Right cardiac atrium (tissue), 5 donors: ENCODE measurements at regions not wholly inside any gene's neighbourhood (a gene's known extent, or its start where the extent isn't known, plus 50 kb on each side); places are given as distances from the start of the nearest gene placed in this dataset.

Experiments
- ATAC-seq, 2 donors: fragments of 200-7000 bp; cut with Tn5 transposase; one replicate each; pipeline versions ENCODE4 v1.8.0 to v1.9.1; 2020; ENCODE audit warnings: moderate library complexity in 2 of 2, mild to moderate bottlenecking in 1 of 2
- DNase-seq, 3 donors: peaks; one replicate each; pipeline ENCODE4 v3.0.0-alpha.2; 2020
- H3K27ac ChIP-seq: one replicate; pipeline ENCODE4 v1.5.1; 2013; ENCODE audit warnings: mild to moderate bottlenecking, low read length, control low read depth, moderate library complexity
- H3K27me3 ChIP-seq: one replicate; pipeline ENCODE4 v1.6.1; 2013; ENCODE audit not compliant: control insufficient read depth, insufficient read depth
- H3K4me1 ChIP-seq: one replicate; pipeline ENCODE4 v1.6.1; 2013; ENCODE audit warnings: low read length; ENCODE audit not compliant: control insufficient read depth, insufficient read depth
- H3K4me3 ChIP-seq: one replicate; pipeline ENCODE4 v1.5.1; 2013; ENCODE audit warnings: low read length, control low read depth
- H3K9me3 ChIP-seq: one replicate; pipeline ENCODE4 v1.6.1; 2013; ENCODE audit warnings: low read length; ENCODE audit not compliant: control insufficient read depth
- WGBS: extraction: QIAGEN DNeasy Blood & Tissue Kit; methylation state at CpG from one replicate; pipeline ENCODE4 v1.1.7; 2013; 5-methylcytosine and 5-hydroxymethylcytosine counted together
- intact Hi-C, 4 donors: fragments of 100-400 bp; cut with DNase I; formaldehyde crosslinking; loops; one replicate each; pipeline versions ENCODE4 v1.11.0 to v1.14.0; 2022 to 2023
- donor health status: healthy with polysubstance abuse.
- donor health status: DM: no; HTN: yes; CAD: no.
- donor health status: DM: no; HTN: no; CAD: no.
- donor health status: DM: no; HTN: yes; CAD: no; lungs with severe emphysema.
- donor health status: DM: yes; HTN: yes; CAD: no.

- Histone ChIP-seq H3K27ac (no peak overlapping the region), H3K4me1 (peaks cover 3% of the 10 kb centered on the region), H3K27me3 (no peaks in the 10 kb centered on the region), H3K9me3 (no peaks in the 10 kb centered on the region), H3K4me3 (no peak overlapping the region)
- WGBS: 61% methylated on average over 3 of the region's 3 CpGs
- intact Hi-C loops: no loop called here
- DNase-seq (no peak), ATAC-seq (no peak)
Observed at GRCh38 chr7:46745707-46746090, 824.6 kb upstream of the IGFBP3 start.

- Histone ChIP-seq H3K4me1 (peaks cover 3% of the 10 kb centered on the region), H3K27ac (no peak overlapping the region), H3K4me3 (no peak overlapping the region), H3K9me3 (no peaks in the 10 kb centered on the region), H3K27me3 (no peaks in the 10 kb centered on the region)
- intact Hi-C loops: no loop called here
- ATAC-seq (no peak), DNase-seq (no peak)
- 69% methylated on average over 6 of the region's 6 CpGs for WGBS
Observed at GRCh38 chr7:46744957-46745706, 824.1 kb upstream of the IGFBP3 start.

GRCh38 chr7:46742601-46743000 is 821.5 kb upstream of the IGFBP3 start:
- H3K9me3 ChIP-seq: no peaks in the 10 kb centered on the region
- no peaks in the 10 kb centered on the region for H3K27me3 ChIP-seq
- intact Hi-C loops: no loop called here
- H3K27ac ChIP-seq: no peak overlapping the region
- DNase-seq (no peak), ATAC-seq (no peak)
- 77% methylated on average over 6 of the region's 6 CpGs for WGBS
- no peaks in the 10 kb centered on the region for H3K4me1 ChIP-seq
- H3K4me3 ChIP-seq: no peak overlapping the region

- intact Hi-C loops: no loop called here
- H3K27ac ChIP-seq: no peak overlapping the region
- 78% methylated on average over 4 of the region's 4 CpGs for WGBS
Observed at GRCh38 chr7:46741938-46742540, 821.0 kb upstream of the IGFBP3 start.

GRCh38 chr7:46741181-46741580 is 820.1 kb upstream of the IGFBP3 start:
- ATAC-seq: peak in 1 of 2 donors; percentile 50
- Histone ChIP-seq H3K27me3 (no peaks in the 10 kb centered on the region), H3K27ac (no peak overlapping the region), H3K4me3 (no peak overlapping the region), H3K9me3 (no peaks in the 10 kb centered on the region), H3K4me1 (no peaks in the 10 kb centered on the region)
- DNase-seq: no peak
- 77% methylated on average over 9 of the region's 9 CpGs for WGBS
- intact Hi-C loops: no loop called here

More at GRCh38 chr7:46741938-46742540, 821.0 kb upstream of the IGFBP3 start:
- no peaks in the 10 kb centered on the region for H3K4me1 ChIP-seq
- no peak overlapping the region for H3K4me3 ChIP-seq
- no peaks in the 10 kb centered on the region for H3K27me3 ChIP-seq
- no peak for DNase-seq
- no peak for ATAC-seq
- H3K9me3 ChIP-seq: no peaks in the 10 kb centered on the region

GRCh38 chr7:46739518-46740234 is 818.6 kb upstream of the IGFBP3 start:
- Histone ChIP-seq H3K4me3 (no peak overlapping the region), H3K4me1 (no peaks in the 10 kb centered on the region), H3K27ac (no peak overlapping the region), H3K27me3 (no peaks in the 10 kb centered on the region), H3K9me3 (no peaks in the 10 kb centered on the region)
- intact Hi-C loops: no loop called here
- DNase-seq (no peak), ATAC-seq (peak in 1 of 2 donors; percentile 57)
- WGBS: 53% methylated on average over 5 of the region's 5 CpGs

- ATAC-seq (no peak), DNase-seq (no peak)
- H3K27me3 ChIP-seq: no peaks in the 10 kb centered on the region
- H3K9me3 ChIP-seq: no peaks in the 10 kb centered on the region
- H3K27ac ChIP-seq: no peak overlapping the region
- 92% methylated on average over 5 of the region's 5 CpGs for WGBS
- intact Hi-C loops: no loop called here
- H3K4me1 ChIP-seq: no peaks in the 10 kb centered on the region
- H3K4me3 ChIP-seq: no peak overlapping the region
Observed at GRCh38 chr7:46738796-46739195, 817.7 kb upstream of the IGFBP3 start.

- WGBS: 98% methylated on average over 5 of the region's 5 CpGs
- intact Hi-C loops: no loop called here
- DNase-seq (no peak), ATAC-seq (no peak)
- Histone ChIP-seq H3K27ac (no peak overlapping the region), H3K4me1 (no peaks in the 10 kb centered on the region), H3K27me3 (no peaks in the 10 kb centered on the region), H3K4me3 (no peak overlapping the region), H3K9me3 (no peaks in the 10 kb centered on the region)
Observed at GRCh38 chr7:46738165-46738564, 817.1 kb upstream of the IGFBP3 start.

- Histone ChIP-seq H3K4me1 (no peaks in the 10 kb centered on the region), H3K27me3 (no peaks in the 10 kb centered on the region), H3K9me3 (no peaks in the 10 kb centered on the region), H3K27ac (no peak overlapping the region), H3K4me3 (no peak overlapping the region)
- DNase-seq (no peak), ATAC-seq (no peak)
- intact Hi-C loops: no loop called here
Observed at GRCh38 chr7:46725838-46726237, 804.8 kb upstream of the IGFBP3 start.

GRCh38 chr7:46725136-46725535 is 804.1 kb upstream of the IGFBP3 start:
- 95% methylated on average over 2 of the region's 2 CpGs for WGBS
- H3K4me3 ChIP-seq: no peak overlapping the region
- no peaks in the 10 kb centered on the region for H3K27me3 ChIP-seq
- no peak for DNase-seq
- intact Hi-C loops: no loop called here
- ATAC-seq: no peak
- H3K9me3 ChIP-seq: no peaks in the 10 kb centered on the region
- no peaks in the 10 kb centered on the region for H3K4me1 ChIP-seq
- H3K27ac ChIP-seq: no peak overlapping the region

GRCh38 chr7:46723742-46724141 is 802.7 kb upstream of the IGFBP3 start:
- no peaks in the 10 kb centered on the region for H3K27me3 ChIP-seq
- H3K4me3 ChIP-seq: no peak overlapping the region
- WGBS: 98% methylated on average over 4 of the region's 4 CpGs
- no peaks in the 10 kb centered on the region for H3K4me1 ChIP-seq
- DNase-seq (no peak), ATAC-seq (no peak)
- no peak overlapping the region for H3K27ac ChIP-seq
- intact Hi-C loops: no loop called here
- H3K9me3 ChIP-seq: no peaks in the 10 kb centered on the region
